Activated CD4-positive, alpha-beta T cell treated with anti-CD3 and anti-CD28 coated beads, Interleukin-2, Interleukin-4, amounts not matched to agents 100 ng/mL and 50 ng/mL, durations not matched to agents 16 hours and 8 hours (primary cell): ENCODE measurements at regions not wholly inside any gene's neighbourhood (a gene's known extent, or its start where the extent isn't known, plus 50 kb on each side); places are given as distances from the start of the nearest gene placed in this dataset.

ENCODE experiments used
- DNase-seq: peaks from one replicate; pipeline ENCODE4 v3.0.0-alpha.2; 2020; ENCODE audit warnings: low spot score

GRCh38 chr4:187238646-187239045, 515.0 kb upstream of the FAT1 start:
- DNase-seq = no peak

DNA sequence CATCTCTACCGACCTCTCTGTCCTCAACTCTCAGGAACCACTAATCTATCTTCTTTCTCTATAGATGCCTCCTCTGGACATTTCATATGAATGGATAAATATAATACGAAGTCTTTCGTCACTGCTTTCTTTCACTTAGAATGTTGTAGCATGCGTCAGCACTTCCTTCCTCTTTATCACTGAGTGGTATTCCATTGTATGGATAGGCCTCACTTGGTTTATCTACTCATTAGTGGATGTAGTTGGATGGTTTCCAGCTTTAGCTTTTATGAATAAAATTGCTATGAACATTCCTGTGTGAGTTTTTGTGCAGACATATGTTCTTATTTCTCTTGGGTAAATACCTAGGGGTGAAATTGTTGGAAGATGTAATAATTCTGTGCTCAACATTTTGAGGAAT, 528.2 kb upstream of the FAT1 start:
- DNase-seq = no peak

- DNase-seq = no peak
Observed at GRCh38 chr4:187256897-187257296, 533.2 kb upstream of the FAT1 start.

GRCh38 chr4:187258651-187259401, 535.2 kb upstream of the FAT1 start:
- no peak for DNase-seq

GRCh38 chr4:187268940-187269339, 545.3 kb upstream of the FAT1 start:
- no peak for DNase-seq

DNA sequence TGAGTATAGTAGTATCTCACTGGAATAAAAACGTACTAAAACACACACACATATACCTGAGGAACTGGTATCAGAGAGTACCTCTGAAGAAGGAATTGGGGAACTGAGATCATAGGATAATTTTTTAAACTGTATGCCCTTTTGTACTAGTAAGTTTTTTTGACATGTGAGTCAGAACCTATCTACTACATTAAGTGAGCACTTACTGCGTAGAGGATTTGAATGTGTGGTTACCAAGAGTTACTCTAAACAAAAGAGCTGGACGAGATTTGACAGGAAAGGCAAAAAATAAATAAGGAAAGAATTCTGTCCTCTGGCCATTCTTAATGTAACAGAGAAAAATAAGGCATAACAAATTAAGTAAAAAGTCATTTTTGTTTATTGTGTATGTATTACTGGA, 546.5 kb upstream of the FAT1 start:
- no peak for DNase-seq

DNA sequence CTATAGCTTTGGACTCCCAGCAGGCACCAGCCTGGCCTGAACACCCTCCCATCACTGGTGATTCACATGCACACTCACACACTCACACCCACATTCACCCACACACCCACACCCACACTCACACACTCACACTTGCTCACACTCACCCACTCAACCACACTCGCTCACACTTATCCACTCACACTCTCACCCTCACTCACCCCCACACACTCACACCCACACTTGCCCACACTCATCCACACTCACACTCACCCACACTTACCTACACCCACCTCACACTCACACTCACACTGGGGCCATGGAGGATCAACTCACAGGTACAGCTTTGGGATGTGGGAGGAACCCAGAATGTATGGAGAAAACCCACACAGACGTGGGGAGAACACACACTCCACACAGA, 548.2 kb upstream of the FAT1 start:
- no peak for DNase-seq

- no peak for DNase-seq
Observed at GRCh38 chr4:187274153-187274552, 550.5 kb upstream of the FAT1 start.

- no peak for DNase-seq
Observed at GRCh38 chr4:187276736-187277408, 553.2 kb upstream of the FAT1 start.

DNA sequence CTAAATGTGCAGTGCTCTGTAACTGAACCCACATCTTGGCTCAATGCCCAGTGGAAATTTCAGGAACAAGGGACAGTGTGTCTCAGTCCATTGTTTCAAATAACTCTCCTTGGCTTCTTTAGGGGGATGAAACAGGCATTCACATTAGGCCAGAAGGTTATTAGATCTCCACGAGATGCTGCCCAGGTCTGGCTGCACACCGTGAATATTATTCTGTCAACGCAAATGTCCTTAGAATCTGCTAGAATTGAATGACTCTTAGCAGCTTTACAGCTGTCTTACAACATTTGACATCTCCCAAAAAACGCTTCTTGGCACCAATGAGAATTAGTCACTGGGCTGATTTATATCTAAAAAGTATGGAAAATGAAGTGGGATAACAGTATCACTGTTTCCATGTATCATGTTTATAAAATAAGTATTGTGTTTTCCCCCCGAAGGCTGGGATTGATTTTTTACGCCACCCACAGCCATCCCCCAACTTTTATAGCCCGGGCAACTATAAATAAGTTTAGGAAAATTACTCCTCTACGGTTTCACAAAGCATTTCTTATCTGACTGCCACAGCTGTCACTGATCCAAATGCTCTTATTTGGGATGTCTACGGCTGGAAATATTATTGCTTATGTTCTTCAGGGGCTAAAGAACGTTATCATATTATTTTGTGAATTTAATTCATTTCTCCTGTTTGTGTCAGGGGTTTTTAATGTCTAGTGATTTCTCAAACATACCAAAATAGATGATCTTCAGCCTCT, 559.7 kb upstream of the FAT1 start:
- DNase-seq = no peak

DNA sequence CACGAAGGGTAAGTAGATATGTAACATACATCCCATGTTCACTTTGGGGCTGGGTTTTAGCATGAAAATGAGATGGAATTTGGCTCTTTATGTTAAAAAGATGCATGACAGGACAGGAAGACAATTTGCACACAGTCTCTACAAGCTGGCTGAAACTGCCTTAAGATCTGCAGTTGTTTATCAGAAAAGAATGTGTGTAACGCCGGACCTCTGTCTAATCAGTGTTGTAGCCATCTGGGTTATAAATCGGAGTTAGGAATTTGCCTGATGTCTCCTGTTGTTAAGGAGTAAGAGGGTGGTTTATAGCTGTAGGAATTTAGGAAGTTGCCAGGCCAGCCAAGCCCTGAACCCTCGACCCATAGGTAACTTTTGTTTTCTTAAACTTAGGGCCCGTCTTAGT, 562.9 kb upstream of the FAT1 start:
- no peak for DNase-seq

DNA sequence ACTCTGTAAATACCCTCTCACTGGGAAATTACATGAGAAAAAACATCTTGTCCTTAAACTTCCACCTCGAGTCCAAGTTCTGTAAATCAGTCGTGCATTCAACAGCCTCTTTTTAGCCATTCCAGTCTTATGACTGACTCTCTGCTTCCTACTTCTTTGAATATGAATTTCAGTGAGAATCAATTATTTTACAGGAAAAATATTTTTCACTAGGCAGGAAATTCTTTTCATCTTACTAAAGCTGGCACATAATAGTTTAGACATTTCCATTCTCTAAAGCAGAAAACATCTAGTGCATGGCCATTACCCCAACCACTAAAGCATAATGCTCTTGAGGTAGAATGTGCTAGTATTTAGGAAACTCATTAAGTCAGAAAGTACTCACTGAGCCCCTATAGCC, 565.7 kb upstream of the FAT1 start:
- no peak for DNase-seq

GRCh38 chr4:187294861-187295260, 571.2 kb upstream of the FAT1 start:
- no peak for DNase-seq

GRCh38 chr4:187301923-187302322, 578.3 kb upstream of the FAT1 start:
- DNase-seq = no peak

GRCh38 chr4:187302457-187303150, 578.9 kb upstream of the FAT1 start:
- DNase-seq = no peak

DNA sequence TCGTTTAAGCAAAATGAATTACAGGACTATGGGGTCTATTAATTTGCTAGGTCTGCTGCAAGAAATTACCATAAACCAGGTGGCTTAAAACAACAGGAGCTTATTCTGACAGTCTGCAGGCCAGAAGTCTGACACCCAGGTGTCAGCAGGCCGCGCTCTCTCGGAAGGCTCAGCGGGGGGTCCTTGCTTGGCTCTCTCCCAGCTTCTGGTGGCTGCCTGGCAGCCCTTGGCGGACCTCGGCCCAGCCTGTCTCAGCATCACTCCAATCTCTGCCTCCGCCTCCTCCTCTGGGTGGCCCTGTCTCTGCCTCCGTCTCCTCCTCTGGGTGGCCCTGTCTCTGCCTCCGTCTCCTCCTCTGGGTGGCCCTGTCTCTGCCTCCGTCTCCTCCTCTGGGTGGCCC, 580.5 kb upstream of the FAT1 start:
- DNase-seq = no peak

- DNase-seq = no peak
Observed at GRCh38 chr4:187307131-187307530, 583.5 kb upstream of the FAT1 start.

- DNase-seq = no peak
Observed at GRCh38 chr4:187309456-187309855, 585.8 kb upstream of the FAT1 start.

DNA sequence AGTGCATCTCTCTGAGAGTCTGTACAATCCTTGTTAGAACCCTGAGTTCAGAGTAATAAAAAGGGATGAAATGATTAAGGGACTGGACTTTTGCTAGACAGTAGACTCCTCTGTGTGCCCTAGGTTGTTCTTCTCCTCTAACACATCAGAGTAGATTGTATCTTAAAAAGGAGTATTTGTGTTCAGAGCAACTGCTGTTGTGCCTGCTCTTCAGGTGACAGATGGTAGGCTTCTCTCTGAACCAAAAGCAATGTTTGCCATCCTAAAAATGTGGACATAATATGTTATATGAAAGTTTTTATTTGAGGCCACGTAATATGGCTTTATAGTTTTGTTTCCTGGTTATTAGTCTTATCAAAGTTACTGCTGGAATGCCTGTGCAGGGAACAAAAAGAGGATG, 588.6 kb upstream of the FAT1 start:
- DNase-seq = no peak

- DNase-seq = no peak
Observed at GRCh38 chr4:187317799-187318198, 594.1 kb upstream of the FAT1 start.

DNA sequence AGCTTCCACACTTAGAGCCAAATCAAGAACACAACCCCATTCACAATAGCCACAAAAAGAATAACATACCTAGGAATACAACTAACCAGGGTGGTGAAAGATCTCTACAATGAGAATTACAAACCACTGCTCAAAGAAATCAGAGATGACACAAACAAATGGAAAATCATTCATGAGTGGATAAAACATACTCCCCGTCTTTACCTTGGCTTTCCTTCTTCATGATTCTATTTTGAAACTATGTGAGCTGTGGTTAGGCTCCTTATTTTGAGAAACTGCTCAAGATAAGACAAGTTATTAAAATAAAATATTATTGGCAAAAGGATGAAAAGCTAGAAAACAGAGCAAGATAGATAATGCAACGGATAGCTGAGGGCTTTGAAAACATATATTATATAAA, 598.1 kb upstream of the FAT1 start:
- no peak for DNase-seq

DNA sequence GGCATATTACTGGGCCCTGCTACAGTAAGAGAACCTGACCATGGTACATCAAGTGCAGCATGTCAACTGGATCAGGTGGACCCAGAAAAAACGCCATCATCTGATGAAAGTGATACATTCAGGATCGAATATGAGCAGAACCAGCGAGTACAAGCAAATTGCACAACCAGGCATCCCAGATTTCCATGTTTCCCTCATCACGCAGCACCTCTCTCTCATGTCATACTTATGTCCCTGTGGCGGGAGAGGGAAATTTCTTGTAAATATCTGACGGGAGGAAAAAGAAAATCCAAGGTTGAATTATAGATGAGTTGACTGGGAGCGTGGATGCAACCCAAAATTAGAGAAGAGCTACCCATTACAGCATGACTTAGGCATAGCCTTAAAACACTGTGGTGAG, 608.5 kb upstream of the FAT1 start:
- DNase-seq = no peak

DNA sequence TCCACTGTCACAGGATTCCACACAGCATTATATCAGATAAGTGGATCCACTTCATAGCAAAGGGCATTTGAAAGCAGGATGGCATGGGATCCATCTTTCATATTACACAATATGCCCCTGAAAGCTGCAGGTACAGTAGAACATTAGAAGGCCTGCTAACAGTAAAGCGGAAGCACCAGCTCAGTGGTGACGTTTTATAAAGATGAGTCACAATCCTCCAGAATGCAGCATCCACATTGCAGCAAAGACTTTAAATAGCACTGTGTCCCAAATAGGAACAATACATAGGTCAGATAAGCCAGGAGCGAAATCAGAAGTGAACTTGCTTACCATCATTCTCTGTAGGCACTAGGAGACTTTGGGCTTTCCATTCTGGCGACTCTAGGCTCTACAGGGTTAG, 609.5 kb upstream of the FAT1 start:
- DNase-seq = no peak
